ENCODE measurements at regions not wholly inside any gene's neighbourhood (a gene's known extent, or its start where the extent isn't known, plus 50 kb on each side); places are given as distances from the start of the nearest gene placed in this dataset.
A peak's percentile ranks its signal among the peaks of the same experiment; 100 is the strongest.

DNA sequence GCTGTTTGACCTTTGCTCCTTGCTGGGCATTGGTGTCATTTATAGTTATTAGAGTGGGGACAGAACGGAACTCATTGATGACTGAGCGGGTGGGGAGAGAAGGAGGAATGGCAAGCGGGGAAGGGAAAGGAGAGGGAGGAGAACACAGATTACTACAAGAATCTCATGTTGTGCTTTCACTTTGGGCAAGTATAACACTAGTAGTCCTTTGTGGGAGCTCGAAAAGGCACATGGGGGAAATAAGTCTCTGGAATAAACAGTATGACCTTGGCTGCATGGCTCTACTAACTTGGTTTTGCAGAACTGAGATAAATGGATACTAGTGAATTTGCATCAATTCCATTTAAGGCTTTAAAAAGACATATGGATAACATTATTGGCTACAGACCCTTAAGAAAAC lies 161.7 kb upstream of the NABP1 start:
- DNase-seq: no peak

DNA sequence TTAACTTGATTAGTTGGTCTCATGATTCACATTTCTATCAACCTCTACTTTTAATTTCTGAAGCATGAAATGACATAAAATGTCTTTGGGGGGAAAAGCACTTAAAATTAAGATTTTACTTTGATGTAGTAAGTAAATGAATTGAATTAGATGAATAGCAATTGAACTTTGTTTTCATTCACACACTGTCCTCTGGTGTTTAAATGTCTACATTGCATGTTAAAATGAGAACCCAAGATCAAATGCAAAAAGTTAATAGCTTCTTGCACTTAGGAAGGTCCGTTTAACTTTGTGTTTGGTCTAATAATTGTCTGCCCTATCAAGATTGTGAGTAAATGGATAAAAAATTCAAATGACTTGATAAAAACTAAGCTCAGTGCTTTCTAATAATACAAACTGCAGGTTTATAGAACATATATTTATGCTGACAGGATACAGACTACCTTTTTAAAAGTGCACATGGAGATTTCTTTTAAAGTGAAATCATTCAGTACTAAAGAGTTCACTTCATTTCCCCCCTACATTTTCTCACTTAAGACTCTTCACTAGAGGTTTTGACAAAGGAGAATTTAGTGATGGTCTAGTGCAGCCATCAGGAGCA lies 156.2 kb upstream of the NABP1 start:
- peak in 1 of 2 donors; percentile 25 for DNase-seq

DNA sequence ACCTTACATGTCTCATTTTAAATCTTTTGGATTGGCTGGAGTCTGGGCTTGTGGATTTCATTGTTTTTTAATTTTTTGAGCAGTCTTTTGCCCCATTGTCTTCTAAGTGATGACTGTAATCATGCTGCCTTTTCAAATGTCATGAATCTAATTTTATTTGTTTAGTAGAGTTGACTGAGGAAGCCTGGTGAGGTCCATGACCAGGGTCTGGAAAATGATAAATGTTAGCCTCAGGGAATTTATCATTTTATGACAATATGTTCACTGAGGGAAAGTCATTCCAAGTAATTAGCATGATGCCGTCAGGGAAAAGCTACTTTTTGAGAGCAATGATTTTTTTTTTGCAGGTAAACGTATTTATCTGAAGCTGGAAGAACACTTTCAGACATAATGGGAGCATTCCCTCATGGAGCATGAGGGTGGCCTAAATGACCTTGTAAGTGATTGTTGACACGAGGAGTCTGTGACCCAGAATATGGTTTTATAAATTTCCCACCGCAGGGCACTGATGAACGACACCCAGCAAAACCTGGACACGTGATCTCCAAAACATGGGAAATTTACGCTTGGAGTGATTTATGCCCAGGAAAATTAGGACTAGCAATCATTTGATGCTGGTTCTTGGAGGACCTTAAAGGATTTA lies 155.3 kb upstream of the NABP1 start:
- DNase-seq: no peak

DNA sequence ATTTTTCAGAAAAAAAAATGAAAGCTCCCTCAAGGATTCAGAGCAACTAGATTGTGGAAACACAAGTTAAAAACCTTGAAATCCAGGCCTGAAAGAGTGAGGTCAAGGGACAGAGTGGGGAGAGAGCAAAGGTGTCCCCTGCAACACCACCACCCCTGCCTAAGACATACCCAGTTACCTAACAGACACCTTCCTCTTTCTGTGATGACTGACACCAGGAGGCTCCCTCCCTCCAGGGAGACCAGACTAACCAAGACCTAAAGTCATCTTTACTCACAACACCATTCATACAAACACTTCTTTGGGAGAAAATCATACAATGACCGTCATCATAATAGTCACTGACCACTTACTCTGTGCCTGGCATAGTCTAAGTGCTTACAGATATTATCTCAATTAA lies 151.8 kb upstream of the NABP1 start:
- DNase-seq: no peak

DNA sequence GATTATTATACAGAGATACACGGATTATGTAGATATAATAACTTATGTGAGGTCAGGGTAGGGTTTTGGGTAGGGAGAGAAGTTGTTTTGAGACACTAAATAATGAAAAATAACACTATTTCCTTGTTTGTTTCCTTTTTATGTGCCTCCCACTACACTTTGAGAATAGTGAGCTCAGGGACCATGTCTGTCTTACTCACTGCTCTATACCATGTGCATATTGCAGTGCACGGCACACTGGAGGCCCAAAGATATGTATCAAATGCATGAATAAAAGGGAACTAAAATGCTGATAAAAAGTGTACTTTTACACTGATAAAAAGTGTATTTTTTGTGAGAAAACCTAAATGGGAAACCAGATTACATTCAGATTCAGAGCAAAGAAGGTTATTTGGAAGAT lies 151.4 kb upstream of the NABP1 start:
- DNase-seq: no peak

DNA sequence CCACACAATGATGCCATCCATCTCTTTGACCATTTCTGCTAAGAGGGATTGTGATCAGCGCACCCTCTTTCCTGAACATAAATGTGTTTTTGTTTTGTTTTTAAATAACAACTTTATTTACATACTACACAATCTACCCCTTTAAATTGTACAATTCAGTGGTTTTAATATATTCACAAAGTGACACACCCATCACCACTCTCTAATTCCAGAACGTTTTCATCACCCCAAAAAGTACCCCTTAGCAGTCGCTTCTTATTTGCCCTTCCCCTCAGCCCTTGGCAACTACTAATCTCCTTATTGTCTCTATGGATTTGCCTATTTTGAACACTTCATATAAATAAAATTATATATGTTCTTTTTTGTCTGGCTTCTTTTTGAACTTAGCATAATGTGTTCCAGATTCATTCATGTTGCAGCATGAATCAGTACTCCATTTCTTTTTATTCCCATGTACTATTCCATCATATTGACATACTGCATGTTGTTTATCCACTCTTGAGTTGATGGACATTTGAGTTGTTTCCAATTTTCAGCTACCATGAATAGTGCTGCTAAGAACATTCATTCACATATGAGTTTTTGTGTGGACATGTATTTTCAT lies 150.9 kb upstream of the NABP1 start:
- DNase-seq: no peak

DNA sequence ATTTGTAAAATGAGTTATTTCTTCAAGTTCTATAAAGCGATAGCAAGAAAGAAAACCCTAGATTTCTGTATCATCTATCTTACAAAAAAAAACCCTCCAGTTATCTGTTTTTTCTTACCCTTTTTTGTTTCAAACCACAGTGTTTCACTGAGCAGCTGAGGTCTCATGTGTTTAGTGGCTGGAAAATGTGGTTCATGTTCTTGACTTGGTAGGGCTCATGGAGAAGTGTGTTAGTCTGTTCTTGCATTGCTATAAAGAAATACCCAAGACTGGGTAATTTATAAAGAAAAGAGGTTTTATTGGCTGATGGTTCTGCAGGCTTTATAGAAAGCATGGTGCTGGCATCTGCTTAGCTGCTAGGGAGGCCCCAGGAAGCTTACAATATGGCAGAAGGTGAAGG lies 147.3 kb upstream of the NABP1 start:
- no peak for DNase-seq

DNA sequence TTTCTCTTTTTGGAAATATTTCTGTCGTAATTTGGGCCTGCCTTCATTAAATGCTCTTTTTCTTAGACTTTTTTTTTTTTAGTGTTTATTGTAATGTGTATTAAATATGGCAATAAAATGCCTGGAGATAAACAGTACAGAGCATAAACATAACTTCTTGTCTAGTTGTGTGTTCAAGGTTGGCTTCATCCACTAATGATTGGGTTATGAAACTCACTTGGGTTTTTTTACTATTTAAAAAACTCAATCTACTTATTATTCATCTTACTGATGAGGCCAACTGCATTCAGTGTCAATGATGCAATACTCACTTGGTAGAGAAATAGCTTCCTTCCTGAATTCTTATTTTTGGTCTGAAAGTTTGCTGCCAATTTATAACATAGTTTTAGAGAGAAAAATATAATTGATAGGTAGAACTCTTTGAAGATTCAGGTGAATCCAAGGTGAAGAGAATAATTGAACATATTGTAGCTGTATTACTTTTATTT lies 144.2 kb upstream of the NABP1 start:
- no peak for DNase-seq

DNA sequence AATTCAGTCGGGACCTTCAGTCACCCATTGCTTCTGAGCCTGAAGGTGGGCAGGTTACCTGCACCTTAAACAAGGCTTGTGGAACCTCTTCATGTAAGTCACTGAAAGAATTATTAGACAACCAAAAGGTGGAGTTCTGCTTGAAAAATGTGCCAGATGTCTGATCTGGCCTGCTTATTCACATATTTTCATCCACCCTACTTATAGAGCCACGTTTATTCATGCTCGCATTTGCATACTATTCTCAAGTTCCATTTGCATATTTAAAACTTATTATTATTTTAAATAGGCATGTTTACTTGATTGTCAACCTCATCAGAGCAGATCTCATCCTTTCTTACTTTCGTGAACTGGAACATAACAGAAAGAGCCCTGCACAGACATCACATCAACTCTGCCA lies 140.0 kb upstream of the NABP1 start:
- DNase-seq: no peak

DNA sequence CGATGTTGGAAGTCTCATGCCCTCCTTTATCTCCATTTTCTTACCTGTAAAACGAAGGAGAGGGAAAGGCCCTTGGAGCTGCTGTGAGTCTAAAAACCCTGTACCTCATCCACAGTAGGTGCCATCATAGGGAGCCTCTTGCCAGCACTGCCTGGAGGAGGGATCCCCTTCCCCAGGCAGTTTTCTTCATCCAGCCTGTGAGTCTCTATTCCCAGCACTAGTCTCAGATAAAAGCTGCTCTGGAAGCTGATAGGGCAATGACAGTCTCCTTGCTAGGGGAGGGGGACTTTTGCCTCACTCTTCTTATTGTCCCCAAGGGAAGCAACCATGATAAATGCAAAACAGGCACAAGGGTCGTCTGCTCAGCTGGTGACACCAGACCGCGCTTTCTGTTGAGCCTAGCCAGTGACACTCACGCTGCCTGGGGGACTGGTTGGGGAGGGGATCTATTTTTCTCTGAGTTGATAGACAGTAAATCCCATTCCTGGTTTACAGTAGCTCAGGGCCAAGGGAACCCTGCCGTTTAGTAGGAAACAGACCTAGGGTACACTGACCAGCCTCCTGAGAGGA lies 139.5 kb upstream of the NABP1 start:
- no peak for DNase-seq

DNA sequence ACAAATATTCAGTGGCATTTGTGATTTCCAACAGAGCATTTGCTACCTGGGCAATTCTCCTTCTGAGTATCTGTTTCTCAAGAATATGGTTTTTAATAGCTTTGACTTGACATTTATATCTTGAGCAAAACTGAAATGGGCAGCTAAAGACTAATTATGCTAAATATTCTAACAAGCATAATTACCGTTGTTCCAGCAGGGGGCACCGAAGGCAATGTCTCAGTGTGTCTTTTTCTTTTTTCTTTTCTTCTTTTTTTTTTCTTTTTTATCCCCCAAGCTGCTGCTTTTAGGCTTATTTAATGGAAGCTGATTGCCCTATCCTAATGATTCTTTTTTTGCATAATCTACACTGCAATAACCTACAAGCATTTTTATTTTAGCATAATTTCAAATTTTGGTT lies 138.9 kb upstream of the NABP1 start:
- DNase-seq: peak in 1 of 2 donors; percentile 3

DNA sequence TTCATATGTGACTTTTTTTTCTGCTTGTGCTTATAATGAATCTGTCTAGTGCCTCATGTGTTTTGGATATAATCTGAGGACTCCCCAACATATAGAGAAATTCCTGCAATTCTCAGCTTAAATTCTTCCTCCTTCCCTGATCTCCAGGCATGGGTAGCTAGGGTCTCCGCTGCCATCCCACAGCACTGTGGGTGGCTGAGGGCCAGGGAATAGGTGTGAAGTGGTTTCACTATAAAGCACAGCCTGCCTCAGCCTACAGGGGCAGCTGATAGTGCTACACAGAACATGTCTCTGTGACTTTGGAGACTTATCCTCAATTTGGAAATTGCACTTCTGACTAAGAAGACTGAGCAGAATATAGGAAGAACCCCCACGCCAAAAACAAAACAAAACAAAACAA lies 137.3 kb upstream of the NABP1 start:
- no peak for DNase-seq

DNA sequence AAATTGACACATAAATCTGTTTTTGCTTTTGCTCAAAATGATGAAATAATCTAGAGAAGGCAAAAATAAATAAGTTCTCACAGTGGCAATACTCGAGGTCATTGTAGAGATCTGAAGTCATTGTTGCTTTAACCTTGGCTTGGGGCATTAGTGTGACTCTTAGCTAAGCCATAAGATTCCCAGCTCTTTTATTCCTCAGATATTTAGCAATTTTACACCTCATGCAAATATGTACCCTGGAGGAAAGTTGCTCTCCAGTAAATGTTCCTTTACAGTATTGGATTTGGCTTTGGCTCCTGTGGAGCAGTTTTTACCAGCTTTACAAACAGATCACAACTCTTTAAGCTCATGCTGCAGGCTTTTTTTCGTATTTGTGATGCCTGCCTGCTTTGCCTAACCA lies 134.2 kb upstream of the NABP1 start:
- DNase-seq: no peak

DNA sequence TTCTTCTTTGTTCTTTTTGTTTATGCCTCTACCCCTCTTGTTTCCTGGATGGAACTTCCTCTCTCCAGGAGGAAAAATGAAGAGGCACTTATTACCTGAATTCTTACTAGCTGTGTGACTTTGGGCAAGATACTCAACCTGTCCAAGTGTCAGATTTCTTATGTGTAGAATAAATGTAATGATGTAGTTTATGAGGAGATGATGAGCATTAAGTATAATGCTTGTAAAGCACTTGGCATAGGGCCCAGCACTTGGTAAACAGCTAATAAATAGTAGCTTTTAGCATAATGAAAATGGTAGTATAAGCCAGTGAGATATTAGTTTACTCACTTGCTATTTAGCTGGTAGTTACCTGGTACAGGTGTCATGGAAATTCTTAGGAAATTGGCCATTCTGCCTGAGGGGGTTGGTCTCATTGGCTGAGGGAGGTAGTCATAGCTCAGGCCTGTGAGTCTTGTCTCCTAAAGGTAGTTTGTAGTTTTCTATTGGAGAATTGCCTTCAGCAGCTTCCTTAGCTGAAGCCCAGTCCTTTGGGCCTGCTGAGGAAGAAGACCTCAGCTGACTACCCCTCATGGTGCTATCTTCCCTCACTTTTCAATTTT lies 133.4 kb upstream of the NABP1 start:
- no peak for DNase-seq

DNA sequence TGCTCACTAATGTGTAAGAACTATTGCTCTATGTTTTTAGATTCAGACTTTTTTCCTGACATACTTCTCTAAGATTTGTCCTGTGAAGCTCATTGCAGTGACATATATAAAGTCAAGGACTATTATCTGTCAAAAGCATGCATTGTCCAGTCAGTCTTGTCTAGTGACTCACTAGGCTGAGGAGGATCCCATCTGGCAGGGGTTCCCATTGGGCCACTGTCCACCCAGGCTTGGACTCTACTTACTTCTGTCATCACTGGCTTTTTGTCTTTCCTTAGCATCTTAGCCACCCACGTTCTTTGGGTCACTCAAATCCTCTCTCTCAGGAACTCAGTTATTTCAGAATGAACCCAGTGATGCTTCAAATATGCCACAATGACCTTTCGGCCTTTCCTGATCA lies 132.6 kb upstream of the NABP1 start:
- DNase-seq: no peak

DNA sequence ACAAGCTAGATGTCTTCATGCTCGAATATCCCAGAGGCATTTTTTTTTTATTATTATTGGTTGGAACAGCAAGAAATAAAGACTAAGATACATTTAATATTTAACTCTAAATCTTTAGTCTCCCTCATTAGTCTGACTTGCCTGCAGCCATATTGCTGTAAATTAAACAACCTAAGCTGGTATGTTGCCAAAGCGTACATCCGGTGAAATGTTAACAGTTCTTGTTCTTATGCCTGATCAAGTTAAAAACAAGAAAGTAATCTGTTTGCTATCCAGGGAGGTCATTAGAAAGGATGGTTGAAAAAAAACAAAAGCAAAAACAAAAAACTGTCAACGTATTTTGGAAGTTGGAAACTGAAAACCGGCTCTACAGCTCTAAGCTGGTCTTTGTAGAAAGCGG lies 125.9 kb upstream of the NABP1 start:
- DNase-seq: no peak

DNA sequence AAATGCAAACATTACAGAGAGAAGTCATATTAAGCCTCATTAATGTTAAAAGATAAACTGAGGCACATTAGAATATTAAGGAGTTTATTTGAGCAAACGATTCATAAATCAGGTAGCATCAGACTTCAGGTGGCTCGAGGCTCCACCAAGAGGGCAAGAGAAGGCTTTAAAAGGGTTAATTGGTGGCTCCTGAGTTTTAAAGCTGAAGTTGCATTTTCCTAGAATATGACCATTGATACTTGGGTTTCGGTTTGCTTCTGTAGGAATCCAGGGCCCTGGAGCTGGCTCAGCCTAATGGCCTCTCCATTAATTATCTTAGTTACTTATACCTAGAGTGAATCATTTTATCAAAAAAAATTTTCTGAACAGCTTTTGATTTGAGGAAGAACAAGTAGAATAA lies 123.7 kb upstream of the NABP1 start:
- no peak for DNase-seq

DNA sequence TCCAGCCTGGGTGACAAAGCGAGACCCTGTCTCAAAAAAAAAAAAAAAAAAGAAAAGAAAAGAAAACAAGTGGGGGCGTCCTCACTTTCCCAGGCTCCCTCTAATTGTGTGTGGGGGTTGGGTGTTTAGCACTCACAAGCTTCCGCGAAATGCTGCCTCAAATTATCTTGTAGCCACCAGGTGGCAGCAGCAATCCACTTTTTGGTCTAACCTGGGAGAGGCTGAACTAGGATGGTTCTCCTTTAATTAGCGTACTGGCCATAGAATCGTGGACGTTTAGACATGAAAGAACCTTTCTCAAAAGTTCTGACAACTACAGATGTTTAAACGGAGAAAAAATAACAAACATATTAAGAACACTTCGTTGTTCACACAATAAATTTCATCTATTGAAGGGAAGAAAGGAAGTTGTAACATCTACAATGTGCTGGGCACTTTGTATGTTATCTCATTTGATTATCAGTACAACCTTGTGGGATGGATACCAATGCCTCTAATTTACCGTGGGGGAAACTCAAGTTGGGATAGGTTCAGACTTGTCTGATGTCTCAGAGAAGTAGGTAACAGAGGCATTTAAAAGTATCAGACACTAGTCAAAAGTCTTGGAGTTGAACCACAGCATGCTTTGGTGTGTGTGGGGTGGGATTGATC lies 122.7 kb upstream of the NABP1 start:
- peak; percentile 78 to 82 for DNase-seq

DNA sequence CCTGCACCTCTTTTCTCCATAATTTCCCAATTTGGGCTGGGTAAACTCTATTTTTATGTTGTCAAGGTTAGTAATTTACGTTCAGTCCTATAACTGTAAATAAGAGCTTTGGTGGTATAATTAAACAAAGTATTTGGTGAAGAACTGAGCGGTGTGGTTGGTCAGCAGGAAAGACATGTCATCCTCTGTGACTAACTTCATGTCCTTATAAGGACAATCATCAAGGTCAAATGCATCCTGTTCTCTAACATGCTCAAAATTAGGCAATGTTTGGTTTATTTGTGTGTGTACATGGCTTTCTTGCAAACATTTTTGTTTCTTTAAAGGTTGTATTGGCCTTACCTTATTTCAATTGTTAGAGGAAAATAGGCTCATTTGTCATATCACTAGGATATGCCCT lies 121.5 kb upstream of the NABP1 start:
- DNase-seq: no peak

DNA sequence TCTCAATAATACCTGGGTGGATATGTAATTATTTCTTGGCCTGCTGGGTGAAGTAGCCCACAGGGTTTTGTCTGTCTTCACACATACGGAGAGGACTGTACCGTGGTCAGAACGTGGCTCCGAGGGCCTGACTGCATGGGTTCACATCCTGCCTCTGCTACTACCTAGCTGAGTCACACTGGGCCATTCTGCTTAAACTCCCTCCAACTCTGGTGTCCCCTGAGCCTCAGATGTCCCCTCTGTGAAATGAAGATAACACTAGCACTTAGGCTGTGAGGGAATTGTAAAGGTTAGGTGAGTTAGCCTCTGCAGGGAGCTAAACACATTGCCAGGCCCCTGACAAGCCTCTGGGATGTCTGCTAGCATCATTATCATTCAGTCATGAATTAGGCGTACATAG lies 120.1 kb upstream of the NABP1 start:
- no peak for DNase-seq

DNA sequence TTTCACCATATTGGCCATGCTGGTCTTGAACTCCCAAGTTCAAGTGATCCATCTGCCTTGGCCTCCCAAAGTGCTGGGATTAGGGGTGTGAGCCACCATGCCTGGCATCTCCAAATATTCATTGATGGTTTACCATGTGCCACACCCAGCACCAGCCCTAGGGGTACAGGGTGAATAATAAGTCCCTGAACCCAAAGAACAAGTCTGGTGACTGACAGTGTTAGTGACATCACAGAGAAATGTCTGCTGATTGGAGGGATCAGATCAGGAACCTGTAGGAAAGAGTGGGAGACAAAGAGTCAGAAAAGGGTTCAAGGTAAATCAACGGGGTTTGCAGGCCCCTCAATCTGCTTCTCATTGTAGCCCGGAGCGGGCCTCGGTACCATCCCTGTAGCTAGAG lies 118.4 kb upstream of the NABP1 start:
- DNase-seq: no peak

DNA sequence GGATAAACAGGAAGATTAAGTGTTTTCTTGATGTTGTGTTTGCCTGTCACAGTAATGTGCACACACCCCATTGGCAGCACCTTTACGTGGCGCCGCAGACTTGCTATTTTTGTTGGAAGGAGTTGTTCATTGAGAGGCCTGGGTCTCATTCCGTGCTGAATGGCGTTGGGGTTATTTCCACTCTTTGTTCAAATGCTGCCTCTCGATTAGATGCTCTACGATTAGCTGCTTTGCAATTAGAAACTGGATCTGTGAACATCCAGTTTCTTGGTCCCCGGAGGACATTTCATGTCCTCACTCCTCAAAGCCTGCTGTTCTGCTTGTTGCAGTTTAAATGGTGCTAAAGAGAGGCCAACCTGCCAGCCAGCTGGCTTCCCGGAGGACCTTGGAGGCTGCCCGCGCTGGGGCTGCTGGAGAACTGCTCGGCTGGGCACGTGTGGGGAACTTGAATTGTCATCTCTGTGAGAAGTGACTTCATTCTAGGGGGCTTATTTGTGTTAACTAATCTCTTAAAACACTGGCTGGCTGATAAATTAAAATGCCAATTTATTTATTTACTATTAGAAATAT lies 117.4 kb upstream of the NABP1 start:
- DNase-seq: no peak

DNA sequence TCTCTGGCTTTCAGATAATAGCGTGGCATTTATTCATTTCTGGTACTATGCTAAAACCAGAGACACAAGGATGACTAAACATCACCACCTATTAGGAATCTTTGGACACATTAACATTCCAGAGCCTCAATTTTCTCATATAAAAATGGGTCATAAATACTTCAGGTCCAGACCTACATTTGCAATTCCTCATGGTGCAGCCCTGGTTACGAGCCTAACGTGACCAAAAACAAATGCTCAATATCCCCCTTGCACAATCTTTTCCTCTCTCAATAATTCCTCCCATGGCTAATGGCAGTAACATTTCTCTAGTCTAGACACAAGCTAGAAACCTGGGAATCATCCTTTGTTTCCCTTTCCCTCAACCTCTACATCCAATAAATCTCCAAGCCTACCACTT lies 112.8 kb upstream of the NABP1 start:
- no peak for DNase-seq

All from CD4-positive, alpha-beta T cell treated with Interleukin-1 beta for 1 hour (primary cell).